Heart left ventricle (tissue), 13 donors: ENCODE measurements at regions not wholly inside any gene's neighbourhood (a gene's known extent, or its start where the extent isn't known, plus 50 kb on each side); places are given as distances from the start of the nearest gene placed in this dataset.

Experiments
- POLR2A ChIP-seq, 2 donors: fragments of 450-650 bp; IDR thresholded peaks; one replicate each; pipeline ENCODE4 v1.6.1; 2017; ENCODE audit warnings: antibody characterized with exemption in 2 of 2, mild to moderate bottlenecking in 2 of 2, moderate library complexity in 2 of 2
- TF ChIP-seq, protein P1 (sequence below), 12 donors: fragments of 200-600 bp; sonication (generic) in 4 of 12; IDR thresholded peaks; one replicate each; pipeline versions ENCODE4 v1.5.0 to v1.8.0; 2018 to 2022; ENCODE audit warnings: antibody characterized with exemption in 12 of 12, mild to moderate bottlenecking in 5 of 12
- donor health status: ischemic (EF 13 %, LVEDD 7.1; RV severe dilation, severe dysfunction).
- donor health status: DM: no; HTN: yes; CAD: no.
- donor health status: DM: no; HTN: no; CAD: no.
- donor health status: ischemic (EF 25% LVEDD 6.9; RV normal size, moderate dysfunction).
- donor health status: ischemic (EF 25% LVEDD 5.7; RV mildly dilated, moderate dysfunction).
- donor health status: ischemic (EF 35%, LVEDD 5.7; RV mildly dilated, moderate dysfunction).
- donor health status: nonischemic (EF 11% LVEDD 7.7; RV severe dilation, severe dysfunction).
- donor health status: DM: yes; HTN: yes; CAD: no.
- donor health status: PGD.
- donor health status: ischemic (EF 29% LVEDD 5.4; RV normal size, mild dysfunction).
- donor health status: nonischemic (EF 23%, LVEDD 6.1; RV moderate dilation, normal function).

DNA sequence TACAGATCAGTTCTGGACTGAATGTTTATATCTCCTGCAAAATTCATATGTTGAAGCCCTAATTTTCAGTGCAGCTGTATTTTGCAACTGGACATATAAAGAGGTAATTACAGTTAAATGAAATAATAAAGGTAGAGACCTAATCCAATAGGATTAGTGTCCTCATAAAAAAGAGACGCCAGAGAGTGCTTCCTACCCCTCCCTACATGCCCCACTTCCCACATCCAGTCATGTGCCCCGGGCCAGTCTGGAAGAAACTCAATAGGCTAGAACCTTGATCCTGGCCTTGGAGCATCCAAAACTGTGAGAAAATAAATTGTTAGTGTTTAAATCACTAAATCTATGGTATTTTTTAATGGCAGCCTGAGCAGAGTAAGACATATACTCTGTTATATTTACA, 172.3 kb downstream of the ALG10B start:
- no peak for TF ChIP-seq POLR2A (IDR thresholded peaks at IDR 0.05)
- TF ChIP-seq, protein P1, sequence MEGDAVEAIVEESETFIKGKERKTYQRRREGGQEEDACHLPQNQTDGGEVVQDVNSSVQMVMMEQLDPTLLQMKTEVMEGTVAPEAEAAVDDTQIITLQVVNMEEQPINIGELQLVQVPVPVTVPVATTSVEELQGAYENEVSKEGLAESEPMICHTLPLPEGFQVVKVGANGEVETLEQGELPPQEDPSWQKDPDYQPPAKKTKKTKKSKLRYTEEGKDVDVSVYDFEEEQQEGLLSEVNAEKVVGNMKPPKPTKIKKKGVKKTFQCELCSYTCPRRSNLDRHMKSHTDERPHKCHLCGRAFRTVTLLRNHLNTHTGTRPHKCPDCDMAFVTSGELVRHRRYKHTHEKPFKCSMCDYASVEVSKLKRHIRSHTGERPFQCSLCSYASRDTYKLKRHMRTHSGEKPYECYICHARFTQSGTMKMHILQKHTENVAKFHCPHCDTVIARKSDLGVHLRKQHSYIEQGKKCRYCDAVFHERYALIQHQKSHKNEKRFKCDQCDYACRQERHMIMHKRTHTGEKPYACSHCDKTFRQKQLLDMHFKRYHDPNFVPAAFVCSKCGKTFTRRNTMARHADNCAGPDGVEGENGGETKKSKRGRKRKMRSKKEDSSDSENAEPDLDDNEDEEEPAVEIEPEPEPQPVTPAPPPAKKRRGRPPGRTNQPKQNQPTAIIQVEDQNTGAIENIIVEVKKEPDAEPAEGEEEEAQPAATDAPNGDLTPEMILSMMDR (IDR thresholded peaks at IDR 0.05): no peak
